Erythroblast (primary cell): ENCODE measurements at regions not wholly inside any gene's neighbourhood (a gene's known extent, or its start where the extent isn't known, plus 50 kb on each side); places are given as distances from the start of the nearest gene placed in this dataset.

Source experiments
- GATA1 ChIP-seq: IDR thresholded peaks from 2 replicates; pipeline ENCODE4 v1.6.1; 2011; ENCODE audit warnings: low read depth, mild to moderate bottlenecking, control low read depth, low read length, moderate library complexity
- POLR2A ChIP-seq: IDR thresholded peaks from 2 replicates; pipeline ENCODE4 v1.6.1; 2011; ENCODE audit warnings: mild to moderate bottlenecking, low read length

- TF ChIP-seq POLR2A (no peak), GATA1 (no peak)
Observed at GRCh38 chr9:19551124-19551929, 142.5 kb downstream of the ACER2 start.
